GM21447 (cell line): ENCODE measurements at regions not wholly inside any gene's neighbourhood (a gene's known extent, or its start where the extent isn't known, plus 50 kb on each side); places are given as distances from the start of the nearest gene placed in this dataset.

Experiments
- ATAC-seq: cut with Tn5 transposase; IDR thresholded peaks from one replicate; pipeline ENCODE4 v1.9.1; 2021; ENCODE audit not compliant: unreplicated experiment

DNA sequence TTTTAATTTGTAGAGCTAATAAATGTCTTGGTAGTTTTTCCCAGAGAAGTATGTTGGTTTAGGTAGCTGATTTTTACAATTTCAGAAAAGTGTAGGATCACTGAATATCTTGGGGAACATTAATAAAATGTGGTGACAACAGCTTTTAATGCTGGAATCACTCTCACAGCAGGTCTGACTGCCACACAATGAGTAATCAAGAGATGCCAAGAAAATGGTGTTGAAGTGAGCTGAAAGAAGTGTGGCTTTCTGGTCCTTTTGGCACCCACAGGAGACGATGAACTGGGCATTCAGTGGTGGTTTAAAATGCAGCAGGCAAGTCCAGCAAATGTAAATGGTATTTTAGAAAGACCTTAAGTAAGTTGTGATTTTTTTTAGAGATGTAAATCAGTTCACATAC, 175.8 kb downstream of the CBLN2 start:
- ATAC-seq: no peak

DNA sequence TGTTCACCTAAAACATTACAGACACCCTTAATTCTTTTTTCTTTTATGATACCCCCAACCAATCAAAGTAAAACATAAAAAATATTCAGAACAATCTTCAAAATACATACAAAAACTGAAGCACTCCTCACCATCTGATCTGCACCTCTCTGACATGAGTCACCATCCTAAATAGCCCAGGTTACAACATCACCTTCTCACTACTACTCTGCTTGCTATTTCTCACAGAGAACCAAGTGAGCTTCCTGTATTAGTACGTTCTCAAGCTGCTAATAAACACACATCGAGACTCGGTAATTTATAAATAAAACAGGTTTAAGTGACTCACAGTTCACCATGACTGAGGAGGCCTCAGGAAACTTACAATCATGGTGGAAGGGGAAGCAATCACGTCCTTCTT, 183.5 kb downstream of the CBLN2 start:
- ATAC-seq: no peak

DNA sequence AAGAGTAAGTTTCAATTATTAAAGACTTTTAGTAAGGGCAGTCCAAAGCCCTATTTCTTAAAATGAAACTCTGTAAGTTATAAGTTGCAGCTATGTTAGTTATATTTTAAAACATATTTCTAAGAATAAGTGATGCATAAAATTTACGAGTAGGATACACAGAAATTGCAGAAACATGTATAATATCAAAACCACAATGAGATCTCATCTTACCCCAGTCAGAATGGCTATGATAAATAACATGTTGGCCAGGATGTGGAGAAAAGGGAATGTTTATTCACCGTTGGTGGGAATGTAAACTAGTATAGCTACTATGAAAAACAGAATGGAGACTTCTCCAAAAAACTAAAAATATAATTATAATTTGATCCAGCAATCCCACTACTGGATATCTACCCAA, 201.2 kb downstream of the CBLN2 start:
- ATAC-seq: no peak

DNA sequence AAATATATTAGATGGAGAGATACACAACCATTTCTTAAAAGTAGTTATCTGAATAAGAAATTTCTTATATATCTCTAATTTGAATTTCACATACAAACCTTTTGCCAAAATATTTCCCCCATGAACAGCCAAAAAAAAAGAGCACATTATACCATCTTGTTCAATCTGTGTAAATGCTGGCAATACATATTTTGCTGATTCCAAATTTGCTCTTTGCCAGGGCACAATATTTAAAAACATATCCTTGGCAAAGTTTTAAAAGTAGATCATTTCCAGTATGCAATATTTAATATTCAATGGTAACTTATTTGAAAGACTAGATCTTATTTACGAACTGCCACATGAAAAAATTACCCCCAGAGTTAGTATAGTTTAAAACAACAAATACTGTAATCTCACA, 204.2 kb downstream of the CBLN2 start:
- ATAC-seq: no peak

DNA sequence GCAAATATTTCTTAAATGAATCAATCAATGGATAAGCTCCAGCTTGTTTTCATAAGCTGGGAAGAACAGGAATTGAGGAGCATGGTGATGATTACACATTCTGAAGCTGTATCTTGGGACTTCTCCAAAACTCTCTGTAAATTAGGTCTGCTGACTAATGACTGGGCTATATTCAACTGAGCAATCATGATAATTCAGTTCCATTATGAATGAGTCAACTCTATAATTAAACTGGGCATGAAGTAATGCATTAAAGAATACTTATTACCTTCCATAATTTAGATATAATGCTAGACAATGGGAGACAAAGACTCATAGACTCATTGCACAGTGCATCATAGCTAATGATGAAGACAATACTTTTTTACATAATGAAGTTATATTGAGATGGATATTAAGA, 207.4 kb downstream of the CBLN2 start:
- no peak for ATAC-seq

DNA sequence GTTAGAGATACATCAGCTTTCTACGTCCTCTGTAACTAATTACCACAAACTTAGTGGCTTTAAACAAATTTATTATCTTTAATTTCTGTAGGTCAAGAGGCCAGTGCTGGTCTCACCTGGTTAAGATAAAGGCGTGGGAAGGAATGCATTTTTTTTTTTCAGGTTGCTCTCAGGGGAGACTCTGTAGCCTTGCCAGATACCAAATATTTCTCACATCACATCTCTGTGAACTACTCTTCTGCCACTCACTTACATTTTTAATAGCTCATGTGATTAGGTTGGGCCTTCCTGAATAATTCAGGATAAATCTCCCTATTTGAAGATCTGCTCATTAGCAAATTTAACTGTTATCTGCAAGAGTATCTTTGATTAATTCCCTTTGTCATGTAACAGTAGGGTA, 214.6 kb downstream of the CBLN2 start:
- ATAC-seq: no peak

DNA sequence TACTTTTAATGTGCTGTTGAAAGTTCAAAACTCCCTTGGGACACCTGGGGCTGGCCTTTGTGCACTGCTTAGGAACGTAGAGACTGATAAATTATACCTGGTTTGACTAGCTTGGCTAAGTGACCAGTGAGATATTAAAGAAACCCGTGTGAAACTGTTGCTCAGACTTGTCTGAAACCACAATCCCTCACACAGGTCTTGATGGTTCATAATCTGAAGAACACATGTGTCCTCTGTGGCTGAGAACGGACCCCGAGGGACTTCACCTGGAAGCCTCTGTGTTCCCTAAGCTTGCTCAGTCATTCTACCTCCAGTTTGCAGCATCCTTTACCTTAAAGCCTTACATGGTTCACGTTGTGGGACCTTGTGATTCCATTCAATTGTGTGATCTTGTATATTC, 218.8 kb downstream of the CBLN2 start:
- ATAC-seq: no peak

DNA sequence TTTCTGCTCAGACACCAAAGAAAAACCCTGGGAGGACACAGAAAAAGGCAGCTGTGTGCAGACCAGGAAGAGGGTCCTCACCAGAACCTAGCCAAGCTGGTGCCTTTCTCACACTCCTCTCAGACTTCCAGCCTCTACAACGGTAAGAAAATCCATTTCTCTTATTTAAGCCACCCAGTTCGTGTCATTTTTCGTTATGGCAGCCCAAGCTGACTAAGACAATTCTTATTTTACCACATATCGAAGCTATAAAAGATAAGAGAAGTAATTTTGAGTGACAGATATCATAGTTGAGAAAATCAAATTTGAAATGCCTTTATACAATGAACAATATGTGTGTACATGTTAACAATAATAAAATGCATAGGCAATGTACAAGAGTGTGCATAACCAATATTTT, 219.5 kb downstream of the CBLN2 start:
- ATAC-seq: no peak

DNA sequence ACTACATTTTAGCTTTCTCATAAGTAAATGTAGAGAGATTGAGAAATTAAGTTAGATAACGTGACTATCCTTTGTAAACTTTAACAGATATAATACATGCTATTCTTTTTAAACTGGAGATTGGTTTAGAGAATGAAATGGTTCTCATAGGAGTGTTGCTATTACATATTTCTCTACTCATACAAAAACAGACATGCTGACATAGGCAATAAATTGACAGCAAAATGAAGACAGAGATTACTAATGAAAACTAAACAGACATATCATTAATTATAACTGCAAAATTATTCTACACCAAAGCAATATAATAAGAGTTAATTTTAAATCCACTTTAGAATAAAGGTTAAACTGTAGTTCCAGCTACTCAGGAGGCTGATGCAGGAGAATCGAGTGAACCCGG, 227.6 kb downstream of the CBLN2 start:
- ATAC-seq: no peak

DNA sequence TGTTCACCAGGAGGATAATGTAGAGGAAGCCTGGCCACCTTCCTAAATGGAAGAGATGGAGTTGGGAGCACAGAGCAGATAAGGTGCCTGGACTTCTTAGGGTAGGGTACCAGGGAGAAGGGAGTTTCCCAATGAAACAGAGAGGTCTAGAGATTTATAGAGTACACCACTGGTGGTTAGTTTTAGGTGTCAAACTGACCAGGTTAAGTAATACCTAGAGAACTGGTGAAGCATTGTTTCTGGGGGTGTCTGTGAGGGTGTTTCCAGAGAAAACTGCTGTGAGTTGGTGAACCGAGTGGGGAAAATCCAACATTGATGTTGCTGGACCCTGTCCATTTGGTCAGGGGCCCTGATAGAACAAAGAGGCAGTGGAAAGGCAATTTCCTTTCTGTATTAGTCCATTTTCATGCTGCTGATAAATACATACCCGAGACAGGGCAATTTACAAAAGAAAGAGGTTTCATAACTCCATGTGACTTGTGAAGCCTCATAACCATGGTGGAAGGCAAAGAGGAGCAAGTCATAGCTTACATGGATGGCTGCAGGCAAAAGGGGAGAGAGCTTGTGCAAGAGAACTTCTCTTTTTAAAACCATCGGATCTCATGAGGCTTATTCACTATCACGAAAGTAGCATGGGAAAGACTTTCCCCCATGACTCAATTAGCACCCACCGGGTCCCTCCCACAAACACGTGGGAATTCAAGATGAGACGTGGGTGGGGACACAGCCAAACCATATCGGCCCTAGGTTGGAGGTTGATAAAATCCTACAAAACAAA, 260.8 kb downstream of the CBLN2 start:
- ATAC-seq: no peak

DNA sequence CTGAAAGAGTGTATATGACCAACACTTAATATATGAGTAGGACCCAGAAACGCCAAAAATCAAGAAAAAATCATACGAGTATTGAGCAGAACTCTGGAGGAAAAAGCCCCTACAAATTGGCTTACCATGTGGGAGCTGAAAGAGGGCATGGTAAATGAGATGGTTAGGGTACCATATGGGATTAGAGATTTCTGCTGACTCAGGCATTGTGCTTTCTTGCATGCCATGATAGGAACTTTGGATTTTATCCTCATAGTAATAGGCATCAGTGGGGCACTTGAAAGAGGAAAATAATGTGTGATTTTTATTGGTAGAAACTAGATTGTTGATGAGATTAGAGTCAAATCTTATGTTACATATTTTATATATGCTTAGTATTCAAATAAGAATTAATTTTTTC, 271.1 kb downstream of the CBLN2 start:
- no peak for ATAC-seq

DNA sequence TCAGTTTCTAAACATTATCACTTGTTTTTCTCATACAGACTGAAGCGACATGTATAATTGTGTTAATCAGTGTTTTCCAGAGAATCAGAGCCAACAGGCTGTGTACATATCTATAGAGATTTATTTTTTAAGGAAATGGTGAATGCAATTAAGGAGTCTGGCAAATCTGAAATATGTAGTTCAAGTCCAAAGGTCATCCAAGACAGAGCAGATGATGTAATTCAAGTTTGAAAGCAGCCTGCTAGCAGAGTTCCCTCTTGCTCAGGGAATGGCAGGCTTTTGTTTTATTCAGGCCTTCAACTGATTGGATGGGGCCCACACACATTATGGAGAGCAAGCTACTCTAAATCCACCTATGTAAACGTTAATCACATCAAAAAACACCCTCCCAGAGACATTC, 282.6 kb downstream of the CBLN2 start:
- ATAC-seq: no peak

DNA sequence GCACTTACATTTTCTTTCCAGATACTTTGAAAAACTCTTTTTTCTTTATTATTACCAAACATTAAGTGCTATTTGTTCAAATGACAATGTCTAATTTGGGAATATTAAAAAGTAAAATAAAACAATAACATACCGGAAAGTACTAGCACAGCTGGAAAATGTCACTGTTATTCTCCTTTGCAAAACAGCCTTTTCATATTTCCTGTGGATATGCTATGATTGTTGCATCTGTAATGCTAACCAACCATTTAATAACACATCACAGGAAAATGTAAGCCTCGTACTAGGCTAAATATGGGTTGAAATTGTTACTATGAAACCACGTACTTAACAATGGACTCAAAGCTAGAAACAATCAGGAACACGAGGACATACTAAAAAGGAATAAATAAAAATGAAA, 298.1 kb downstream of the CBLN2 start:
- ATAC-seq: no peak

DNA sequence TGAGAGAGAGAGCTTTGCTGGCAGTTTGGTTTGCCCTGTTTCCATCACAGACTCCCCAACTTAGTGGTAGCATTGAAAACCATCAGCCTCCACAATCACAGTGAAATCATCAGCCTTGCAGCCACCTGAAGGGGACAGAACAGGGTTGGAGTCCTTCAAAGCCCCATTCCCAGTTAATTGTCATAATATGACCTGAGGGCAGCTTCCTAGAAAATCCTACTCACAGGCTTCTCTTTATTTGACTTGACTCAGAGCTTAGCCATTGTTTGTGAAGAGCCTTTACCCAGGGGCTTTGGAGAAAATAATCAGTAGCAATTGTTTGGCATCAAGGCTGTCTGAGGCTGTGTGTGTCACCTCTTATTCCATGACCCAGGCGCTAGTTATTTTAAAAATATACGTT, 308.7 kb downstream of the CBLN2 start:
- no peak for ATAC-seq

DNA sequence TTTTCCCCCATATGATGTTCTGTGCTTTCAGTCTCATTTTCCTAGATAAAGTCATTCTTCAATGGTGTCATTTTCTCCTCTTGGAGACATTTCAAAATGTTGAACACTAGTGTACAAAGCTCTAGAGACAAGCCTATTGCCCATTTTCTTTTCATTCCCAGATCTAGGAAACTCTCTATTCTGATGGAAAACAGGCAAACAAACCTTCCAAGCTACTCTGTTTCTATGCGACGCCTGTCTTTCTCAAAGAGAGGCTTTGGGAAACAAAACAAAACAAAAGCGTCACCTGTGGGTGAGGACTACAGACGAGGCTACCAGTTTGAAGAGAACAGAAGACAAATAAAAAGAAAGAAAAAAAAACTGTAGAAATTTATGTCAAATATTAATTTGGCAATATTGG, 311.0 kb downstream of the CBLN2 start:
- ATAC-seq: no peak

DNA sequence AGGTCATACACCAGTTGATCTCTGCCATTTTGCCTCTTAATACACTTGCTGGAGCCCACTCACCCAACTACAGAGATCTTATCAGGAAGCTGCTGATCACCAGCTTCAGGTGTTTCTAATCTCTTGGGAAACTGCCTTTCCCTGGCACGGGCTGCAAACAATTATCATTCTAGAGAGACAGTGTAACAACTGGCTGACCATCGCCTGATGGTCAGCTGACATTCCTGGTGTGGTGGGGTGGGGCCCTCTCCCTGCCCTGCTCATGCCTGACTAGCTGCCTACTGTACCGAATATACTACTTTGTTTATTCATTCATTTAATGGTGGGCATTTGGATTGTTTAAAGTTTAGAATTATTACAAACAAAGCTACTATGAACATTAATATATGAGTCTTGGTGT, 311.5 kb downstream of the CBLN2 start:
- ATAC-seq: no peak

DNA sequence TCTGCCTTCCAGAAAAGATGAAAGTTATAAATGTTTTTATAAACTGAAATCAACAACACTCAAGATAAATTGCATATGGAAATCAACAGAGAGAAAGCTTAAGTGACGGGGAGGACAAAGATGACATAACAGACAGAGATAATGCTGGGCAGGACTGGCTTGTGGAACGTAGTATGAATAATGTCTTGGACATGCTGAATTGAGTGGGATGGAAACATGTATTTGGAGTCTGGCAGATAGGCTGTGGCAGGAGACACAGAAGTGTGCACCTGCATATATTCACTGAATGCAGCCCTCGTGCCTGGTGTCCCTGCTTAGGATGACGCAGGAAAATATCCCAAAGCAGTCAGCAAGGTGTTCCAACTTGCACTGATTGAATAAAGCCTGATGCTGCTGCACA, 318.2 kb downstream of the CBLN2 start:
- ATAC-seq: no peak

DNA sequence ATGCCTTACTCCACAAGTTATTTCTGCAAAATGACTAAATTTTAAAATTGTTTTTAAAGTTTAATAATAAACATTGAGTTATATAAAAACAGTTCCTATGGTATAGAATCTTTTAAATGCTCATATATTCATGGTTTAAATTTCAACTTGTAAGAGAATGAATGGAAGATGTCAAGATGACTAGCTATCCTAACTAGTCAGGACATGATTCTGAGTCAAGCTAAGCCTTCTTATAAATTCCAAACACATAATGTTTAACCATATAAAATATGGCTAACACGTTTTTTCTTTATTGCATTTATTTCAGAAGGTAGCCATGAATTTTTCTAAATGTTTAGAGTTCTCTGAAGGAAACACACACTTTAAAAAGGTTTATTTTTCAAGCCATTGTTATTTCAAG, 320.4 kb downstream of the CBLN2 start:
- no peak for ATAC-seq

DNA sequence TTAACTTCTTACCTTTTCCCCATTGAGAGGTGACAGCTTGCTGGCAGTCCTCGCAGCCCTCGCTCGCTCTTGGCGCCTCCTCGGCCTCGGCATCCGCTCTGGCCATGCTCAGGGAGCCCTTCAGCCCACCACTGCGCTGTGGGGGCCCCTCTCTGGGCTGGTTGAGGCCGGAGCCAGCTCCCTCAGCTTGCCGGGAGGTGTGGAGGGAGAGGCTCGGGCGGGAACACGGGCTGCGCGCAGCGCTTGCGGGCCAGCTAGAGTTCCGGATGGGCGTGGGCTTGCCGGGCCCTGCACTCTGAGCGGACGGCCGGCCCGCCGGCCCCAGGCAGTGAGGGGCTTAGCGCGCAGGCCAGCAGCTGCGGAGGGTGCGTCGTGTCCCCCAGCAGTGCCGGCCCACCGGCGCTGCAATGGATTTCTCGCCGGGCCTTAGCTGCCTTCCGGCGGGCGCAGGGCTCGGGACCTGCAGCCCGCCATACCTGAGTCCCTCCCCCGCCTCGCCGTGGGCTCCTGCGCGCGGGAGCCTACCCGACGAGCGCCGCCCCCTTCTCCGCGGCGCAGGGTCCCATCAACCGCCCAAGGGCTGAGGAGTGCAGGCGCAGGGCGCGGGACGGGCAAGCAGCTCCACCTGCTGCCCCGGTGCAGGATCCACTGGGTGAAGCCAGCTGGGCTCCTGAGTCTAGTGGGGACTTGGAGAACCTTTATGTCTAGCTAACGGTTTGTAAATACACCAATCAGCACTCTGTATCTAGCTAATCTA, 335.0 kb downstream of the CBLN2 start:
- ATAC-seq: no peak

DNA sequence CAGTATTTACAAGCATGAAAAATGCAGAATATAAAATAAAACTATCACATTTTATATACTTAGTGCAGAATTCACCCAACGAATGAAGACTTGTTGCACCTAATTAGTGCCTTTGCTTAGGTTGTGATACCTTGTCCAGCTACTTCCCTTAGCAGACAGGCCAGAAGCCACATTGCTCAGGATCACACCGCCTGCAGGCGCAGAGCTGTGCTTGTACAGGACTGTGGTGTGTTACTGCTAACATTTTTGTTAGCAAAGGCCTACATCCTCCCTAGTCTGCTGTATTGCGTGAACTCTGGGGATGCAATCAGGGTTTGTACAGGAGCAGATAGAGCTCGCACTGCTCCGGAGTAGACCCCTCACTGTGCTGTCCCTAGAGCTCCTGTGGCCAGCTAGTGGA, 336.9 kb downstream of the CBLN2 start:
- ATAC-seq: no peak

DNA sequence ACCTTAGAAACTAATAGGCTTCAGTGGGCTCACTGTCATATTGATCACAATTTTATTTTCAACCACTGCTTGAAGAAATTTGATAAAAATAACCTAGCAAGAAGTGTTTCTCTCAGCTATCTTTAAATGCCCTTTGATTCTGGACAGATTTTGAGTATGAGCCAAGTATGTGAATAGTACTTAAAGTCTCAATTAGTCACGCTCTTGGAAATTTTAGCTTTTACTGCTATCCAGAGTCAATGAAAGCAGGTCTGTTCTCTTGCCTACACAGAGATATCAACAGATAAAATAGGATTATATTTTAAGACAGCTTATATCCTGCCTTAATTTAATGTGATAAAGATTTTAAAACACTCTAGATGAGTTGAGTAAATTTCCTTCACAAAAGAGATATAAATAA, 337.3 kb downstream of the CBLN2 start:
- ATAC-seq: no peak

DNA sequence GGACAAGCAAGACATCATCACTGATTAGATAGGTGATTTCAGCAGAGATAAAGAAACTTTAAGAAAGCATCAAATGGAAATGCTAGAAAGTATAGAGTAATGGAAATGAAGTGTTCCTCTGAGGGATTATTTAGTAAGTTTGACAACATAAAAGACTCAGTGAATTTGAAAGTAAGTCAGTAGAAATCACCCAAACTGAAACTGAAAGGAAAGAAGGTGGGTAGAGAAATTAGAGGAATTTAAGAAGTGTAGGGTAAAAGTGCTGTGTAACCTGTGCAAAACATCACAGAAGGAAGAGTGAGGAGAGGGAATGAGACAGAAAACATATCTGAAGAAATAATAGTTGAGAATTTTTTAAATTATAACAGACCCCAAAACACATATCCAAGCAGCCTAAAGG, 343.1 kb downstream of the CBLN2 start:
- no peak for ATAC-seq

DNA sequence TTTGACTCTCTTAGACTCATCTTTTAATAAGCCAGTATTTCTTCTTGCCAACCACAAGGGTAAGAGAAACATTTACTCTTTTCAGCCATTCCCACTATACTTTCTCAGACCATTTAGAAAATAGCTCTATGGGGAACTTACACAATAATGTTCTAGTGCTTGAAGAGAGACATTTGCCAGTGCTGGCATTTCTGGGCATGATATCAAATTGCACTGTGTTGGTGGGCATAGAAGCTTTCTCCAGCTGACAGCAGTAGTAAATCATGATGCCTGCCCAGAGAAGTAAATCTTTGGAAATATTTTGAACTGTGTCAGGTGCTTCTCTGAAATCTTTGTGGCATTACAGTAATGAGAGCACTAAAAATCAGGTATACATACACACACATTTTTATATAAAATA, 346.6 kb downstream of the CBLN2 start:
- no peak for ATAC-seq
